CD8-positive, alpha-beta memory T cell (primary cell): ENCODE measurements at regions not wholly inside any gene's neighbourhood (a gene's known extent, or its start where the extent isn't known, plus 50 kb on each side); places are given as distances from the start of the nearest gene placed in this dataset.

ENCODE experiments used
- CTCF ChIA-PET: fragments of 350-600 bp; sonication (Branson Sonifier 250); formaldehyde crosslinking; loops from one replicate; lab custom pipeline; 2021; ENCODE audit warnings: antibody characterized with exemption; lab: Charles Lee
- POLR2A ChIA-PET: fragments of 350-600 bp; sonication (Branson Sonifier 250); formaldehyde crosslinking; loops from one replicate; lab custom pipeline; 2021; ENCODE audit warnings: antibody characterized with exemption; lab: Charles Lee
- DNase-seq, 5 donors: peaks; one replicate each; pipeline versions ENCODE4 v3.0.0 to v3.0.0-alpha.2; 2020 to 2022; ENCODE audit warnings: mixed read lengths in 1 of 5
- H3K27ac ChIP-seq: one replicate; pipeline ENCODE4 v1.7.0; 2013; ENCODE audit warnings: low read depth, mild to moderate bottlenecking, low read length, moderate library complexity
- H3K27me3 ChIP-seq: 2 replicates; pipeline ENCODE4 v1.7.0; 2013; ENCODE audit warnings: low read length, mild to moderate bottlenecking; ENCODE audit not compliant: insufficient read depth, poor library complexity, severe bottlenecking
- H3K36me3 ChIP-seq: 2 replicates; pipeline ENCODE4 v1.7.0; 2013; ENCODE audit warnings: mild to moderate bottlenecking, low read length, moderate library complexity; ENCODE audit not compliant: insufficient read depth
- H3K4me1 ChIP-seq: 2 replicates; pipeline ENCODE4 v1.7.0; 2013; ENCODE audit warnings: mild to moderate bottlenecking, low read length, moderate library complexity; ENCODE audit not compliant: insufficient read depth
- H3K4me3 ChIP-seq: 2 replicates; pipeline ENCODE4 v1.7.0; 2013; ENCODE audit warnings: mild to moderate bottlenecking, low read length
- H3K9me3 ChIP-seq: 2 replicates; pipeline ENCODE4 v1.7.0; 2013; ENCODE audit warnings: mild to moderate bottlenecking, low read length
- H3K27ac Mint-ChIP-seq, 8 donors: one replicate each; pipeline ENCODE4 v1.8.0; 2020 to 2021; ENCODE audit warnings: mixed read lengths in 8 of 8, mild to moderate bottlenecking in 6 of 8, inconsistent platforms in 3 of 8, moderate library complexity in 3 of 8
- H3K27me3 Mint-ChIP-seq, 2 donors: one replicate each; pipeline ENCODE4 v1.8.0; 2020 to 2021; ENCODE audit warnings: mixed read lengths in 2 of 2, mild to moderate bottlenecking in 1 of 2, moderate library complexity in 1 of 2
- H3K36me3 Mint-ChIP-seq, 3 donors: one replicate each; pipeline ENCODE4 v1.8.0; 2020 to 2021; ENCODE audit warnings: mixed read lengths in 3 of 3, inconsistent platforms in 1 of 3, mild to moderate bottlenecking in 1 of 3
- H3K4me1 Mint-ChIP-seq, 3 donors: one replicate each; pipeline ENCODE4 v1.8.0; 2020 to 2021; ENCODE audit warnings: mixed read lengths in 3 of 3, inconsistent platforms in 1 of 3, mild to moderate bottlenecking in 1 of 3
- H3K4me3 Mint-ChIP-seq, 7 donors: one replicate each; pipeline ENCODE4 v1.8.0; 2020 to 2021; ENCODE audit warnings: mixed read lengths in 7 of 7, mild to moderate bottlenecking in 6 of 7, moderate library complexity in 4 of 7, inconsistent platforms in 2 of 7
- H3K9me3 Mint-ChIP-seq, 5 donors: one replicate each; pipeline ENCODE4 v1.8.0; 2020 to 2022; ENCODE audit warnings: mixed read lengths in 5 of 5, mild to moderate bottlenecking in 3 of 5, moderate library complexity in 2 of 5, inconsistent platforms in 1 of 5

DNA sequence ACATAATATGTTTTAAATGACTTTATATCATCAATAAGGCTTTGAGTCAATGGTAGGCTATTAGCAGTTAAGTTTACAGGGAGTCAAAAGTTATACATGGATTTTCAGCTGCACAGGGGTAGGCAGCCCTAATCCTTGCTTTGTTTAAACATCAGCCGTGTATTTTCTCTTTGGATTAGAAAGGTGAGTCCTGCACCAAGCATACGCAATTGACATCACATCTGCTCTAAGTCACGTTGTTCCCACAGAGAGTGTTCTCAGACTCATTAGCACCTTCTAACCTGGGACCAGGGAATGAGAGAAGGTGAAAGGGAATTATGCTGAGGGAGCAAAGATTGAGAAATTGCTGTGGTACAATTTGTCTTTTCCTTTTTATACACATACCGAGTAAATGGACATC lies 148.6 kb upstream of the ZNF804B start:
- Histone ChIP-seq H3K27me3 (no peaks in the 10 kb centered on the region), H3K9me3 (no peaks in the 10 kb centered on the region), H3K4me3 (no peak overlapping the region), H3K36me3 (no peaks in the 10 kb centered on the region), H3K4me1 (no peaks in the 10 kb centered on the region), H3K27ac (no peak overlapping the region)
- Mint-ChIP-seq H3K27me3 (no peaks in the 10 kb centered on the region), H3K4me1 (no peaks in the 10 kb centered on the region), H3K9me3 (peaks cover 0 to 10% (median 0%) of the 10 kb centered on the region in 5 donors), H3K36me3 (no peaks in the 10 kb centered on the region), H3K27ac (no peak overlapping the region), H3K4me3 (no peak overlapping the region)
- ChIA-PET CTCF (no interaction called here), POLR2A (no interaction called here)
- DNase-seq: no peak

DNA sequence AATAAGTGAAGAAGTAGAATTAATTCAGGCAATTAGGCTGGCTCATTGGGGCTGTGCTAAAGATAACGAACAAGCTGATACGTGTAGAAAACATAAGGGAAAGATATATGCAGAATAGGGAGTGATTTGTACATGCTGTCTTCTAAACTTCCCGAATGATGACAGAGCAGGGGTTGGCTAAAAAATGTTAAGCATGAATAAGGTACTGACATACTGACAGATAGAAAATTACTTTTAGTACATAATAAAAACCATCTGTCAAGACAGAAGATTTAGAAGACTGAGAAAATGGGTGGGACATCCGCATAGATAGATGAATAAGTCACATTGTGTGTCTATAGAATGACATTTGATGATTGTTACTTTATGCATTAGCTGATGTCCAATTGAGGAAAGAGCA lies 158.8 kb upstream of the ZNF804B start:
- Histone ChIP-seq H3K36me3 (no peaks in the 10 kb centered on the region), H3K4me1 (no peaks in the 10 kb centered on the region), H3K9me3 (no peaks in the 10 kb centered on the region), H3K4me3 (no peak overlapping the region), H3K27ac (no peak overlapping the region), H3K27me3 (no peaks in the 10 kb centered on the region)
- Mint-ChIP-seq H3K9me3 (peaks cover 0 to 9% (median 3%) of the 10 kb centered on the region in 5 donors), H3K27ac (no peak overlapping the region), H3K27me3 (no peaks in the 10 kb centered on the region), H3K36me3 (no peaks in the 10 kb centered on the region), H3K4me3 (no peak overlapping the region), H3K4me1 (no peaks in the 10 kb centered on the region)
- CTCF ChIA-PET: no interaction called here
- POLR2A ChIA-PET: no interaction called here
- no peak for DNase-seq

DNA sequence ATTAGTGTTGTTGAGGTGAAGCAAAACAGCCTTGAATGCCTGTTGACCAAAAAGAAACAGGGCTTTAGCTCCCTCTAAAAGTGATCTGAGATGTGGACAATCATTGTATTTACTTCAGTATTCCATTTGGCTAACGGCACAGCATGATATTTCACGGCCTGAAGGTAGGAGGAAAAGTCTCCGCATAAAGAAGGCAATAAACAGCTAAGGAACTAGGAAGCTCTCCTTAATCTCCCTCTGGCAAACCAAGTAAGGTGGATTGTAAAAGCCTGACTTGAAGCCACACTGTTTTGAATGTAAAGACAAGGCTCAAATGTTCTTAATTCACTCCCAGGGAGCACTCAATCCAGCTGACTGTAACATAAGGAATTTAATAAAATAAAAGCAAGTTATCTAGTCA lies 160.0 kb upstream of the ZNF804B start:
- H3K27me3 Mint-ChIP-seq: no peaks in the 10 kb centered on the region
- no peak overlapping the region for H3K27ac Mint-ChIP-seq
- POLR2A ChIA-PET: no interaction called here
- H3K27ac ChIP-seq: no peak overlapping the region
- no peak overlapping the region for H3K4me3 ChIP-seq
- H3K4me1 ChIP-seq: no peaks in the 10 kb centered on the region
- no peaks in the 10 kb centered on the region for H3K4me1 Mint-ChIP-seq
- no peak overlapping the region for H3K4me3 Mint-ChIP-seq
- H3K9me3 ChIP-seq: no peaks in the 10 kb centered on the region
- no peaks in the 10 kb centered on the region for H3K36me3 Mint-ChIP-seq
- no peak for DNase-seq
- H3K9me3 Mint-ChIP-seq: peaks cover 0 to 9% (median 3%) of the 10 kb centered on the region in 5 donors
- CTCF ChIA-PET: no interaction called here
- H3K36me3 ChIP-seq: no peaks in the 10 kb centered on the region
- no peaks in the 10 kb centered on the region for H3K27me3 ChIP-seq

DNA sequence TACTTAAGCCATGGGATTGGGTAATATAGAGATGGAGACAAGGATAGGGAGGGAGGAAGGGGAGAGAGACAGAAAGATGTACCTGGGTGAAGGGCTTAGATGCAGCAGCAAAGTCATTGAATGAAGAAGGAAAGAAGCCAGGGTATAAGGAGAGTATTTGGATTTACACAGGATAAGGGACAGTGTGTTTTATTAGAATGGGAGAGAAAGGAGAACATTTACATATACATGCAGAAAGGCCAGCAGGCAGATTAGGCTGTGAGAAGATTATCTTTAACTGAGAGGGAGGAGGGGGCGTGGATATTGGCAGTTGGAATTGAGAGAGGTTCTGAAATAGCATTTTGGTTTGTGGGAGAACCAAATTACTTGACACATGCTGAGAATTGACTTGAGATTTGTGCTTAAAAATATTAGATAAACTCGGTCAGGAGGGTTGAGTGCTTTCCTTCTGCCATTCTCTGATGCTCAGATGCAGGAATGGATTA lies 161.5 kb upstream of the ZNF804B start:
- Mint-ChIP-seq H3K4me1 (no peaks in the 10 kb centered on the region), H3K9me3 (peaks cover 0 to 15% (median 3%) of the 10 kb centered on the region in 5 donors), H3K27ac (peak overlapping the region in 1 of 8 donors; percentile 36), H3K4me3 (no peak overlapping the region), H3K36me3 (no peaks in the 10 kb centered on the region), H3K27me3 (no peaks in the 10 kb centered on the region)
- ChIA-PET POLR2A (no interaction called here), CTCF (no interaction called here)
- Histone ChIP-seq H3K4me1 (no peaks in the 10 kb centered on the region), H3K4me3 (no peak overlapping the region), H3K9me3 (no peaks in the 10 kb centered on the region), H3K27me3 (no peaks in the 10 kb centered on the region), H3K27ac (no peak overlapping the region), H3K36me3 (no peaks in the 10 kb centered on the region)
- DNase-seq: no peak

DNA sequence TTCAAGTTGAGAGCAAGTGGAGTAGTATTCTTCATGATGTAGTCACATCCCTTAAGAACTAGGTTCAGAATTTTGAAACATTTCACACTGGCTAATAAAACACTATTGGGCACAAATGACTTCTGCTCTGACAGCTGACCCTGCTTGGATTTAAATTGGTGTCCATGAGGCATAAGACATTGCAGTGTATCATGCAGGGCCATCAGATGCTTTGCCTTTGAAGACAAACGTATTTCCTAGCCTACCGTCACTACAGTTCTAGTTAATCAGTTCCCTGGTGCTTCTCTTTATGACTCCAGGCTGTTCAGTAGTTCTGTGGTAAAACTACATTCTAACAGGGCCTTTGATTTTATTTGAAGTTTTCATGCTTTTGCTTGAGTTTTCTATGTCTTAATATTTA lies 168.5 kb upstream of the ZNF804B start:
- no peaks in the 10 kb centered on the region for H3K27me3 ChIP-seq
- ChIA-PET POLR2A (no interaction called here), CTCF (no interaction called here)
- DNase-seq: no peak
- no peaks in the 10 kb centered on the region for H3K4me1 ChIP-seq
- H3K4me1 Mint-ChIP-seq: no peaks in the 10 kb centered on the region
- no peaks in the 10 kb centered on the region for H3K27me3 Mint-ChIP-seq
- H3K27ac Mint-ChIP-seq: no peak overlapping the region
- no peaks in the 10 kb centered on the region for H3K9me3 ChIP-seq
- peaks cover 3 to 21% (median 6%) of the 10 kb centered on the region in 5 donors for H3K9me3 Mint-ChIP-seq
- no peak overlapping the region for H3K27ac ChIP-seq
- H3K36me3 Mint-ChIP-seq: no peaks in the 10 kb centered on the region
- H3K4me3 ChIP-seq: no peak overlapping the region
- H3K36me3 ChIP-seq: no peaks in the 10 kb centered on the region
- H3K4me3 Mint-ChIP-seq: no peak overlapping the region

DNA sequence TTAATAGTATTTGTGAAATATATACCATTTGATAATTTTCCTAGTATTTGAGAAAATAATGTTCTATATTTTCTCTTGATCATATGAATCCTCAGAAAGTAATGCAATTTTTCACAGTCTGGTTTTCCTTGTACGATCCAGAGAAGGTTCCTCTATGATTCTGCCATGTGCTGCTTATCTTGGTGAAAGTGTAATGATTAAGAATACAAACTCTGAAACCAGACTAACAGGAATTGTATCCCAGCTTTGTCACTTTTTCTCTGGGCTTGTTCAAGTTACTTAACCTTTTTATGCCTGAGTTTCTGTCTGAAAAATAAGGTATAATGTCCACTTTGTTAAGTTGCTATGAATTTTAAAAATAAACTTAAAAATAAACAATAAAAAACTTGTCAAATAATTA lies 169.6 kb upstream of the ZNF804B start:
- Histone ChIP-seq H3K9me3 (no peaks in the 10 kb centered on the region), H3K27ac (no peak overlapping the region), H3K36me3 (no peaks in the 10 kb centered on the region), H3K4me3 (no peak overlapping the region), H3K4me1 (no peaks in the 10 kb centered on the region), H3K27me3 (no peaks in the 10 kb centered on the region)
- Mint-ChIP-seq H3K36me3 (no peaks in the 10 kb centered on the region), H3K9me3 (peaks cover 3 to 21% (median 6%) of the 10 kb centered on the region in 5 donors), H3K27me3 (no peaks in the 10 kb centered on the region), H3K4me3 (no peak overlapping the region), H3K4me1 (no peaks in the 10 kb centered on the region), H3K27ac (no peak overlapping the region)
- ChIA-PET POLR2A (no interaction called here), CTCF (no interaction called here)
- no peak for DNase-seq

DNA sequence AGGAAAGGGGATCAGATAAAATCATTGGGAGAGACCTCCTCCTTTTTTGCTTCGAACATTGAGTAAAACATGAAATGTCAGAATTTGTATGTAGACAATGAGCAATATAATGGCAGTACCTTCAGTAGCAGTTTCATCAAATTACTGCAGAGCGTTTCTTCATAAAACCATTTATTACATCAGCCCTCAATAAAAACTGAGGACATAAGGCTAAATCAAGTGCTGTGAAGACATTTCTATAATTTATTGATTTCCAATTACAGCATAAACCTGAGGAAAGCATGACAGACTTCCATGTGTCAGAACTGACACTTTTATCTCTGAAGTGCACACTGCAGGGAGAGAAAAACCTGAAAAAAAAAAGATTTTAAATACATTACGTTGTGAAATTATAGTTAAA lies 172.6 kb upstream of the ZNF804B start:
- Histone ChIP-seq H3K27ac (no peak overlapping the region), H3K27me3 (no peaks in the 10 kb centered on the region), H3K4me1 (no peaks in the 10 kb centered on the region), H3K4me3 (no peak overlapping the region), H3K9me3 (no peaks in the 10 kb centered on the region), H3K36me3 (no peaks in the 10 kb centered on the region)
- Mint-ChIP-seq H3K27me3 (no peaks in the 10 kb centered on the region), H3K4me3 (no peak overlapping the region), H3K36me3 (no peaks in the 10 kb centered on the region), H3K9me3 (peaks cover 2 to 10% (median 3%) of the 10 kb centered on the region in 5 donors), H3K4me1 (no peaks in the 10 kb centered on the region), H3K27ac (no peak overlapping the region)
- no peak for DNase-seq
- ChIA-PET CTCF (no interaction called here), POLR2A (no interaction called here)

DNA sequence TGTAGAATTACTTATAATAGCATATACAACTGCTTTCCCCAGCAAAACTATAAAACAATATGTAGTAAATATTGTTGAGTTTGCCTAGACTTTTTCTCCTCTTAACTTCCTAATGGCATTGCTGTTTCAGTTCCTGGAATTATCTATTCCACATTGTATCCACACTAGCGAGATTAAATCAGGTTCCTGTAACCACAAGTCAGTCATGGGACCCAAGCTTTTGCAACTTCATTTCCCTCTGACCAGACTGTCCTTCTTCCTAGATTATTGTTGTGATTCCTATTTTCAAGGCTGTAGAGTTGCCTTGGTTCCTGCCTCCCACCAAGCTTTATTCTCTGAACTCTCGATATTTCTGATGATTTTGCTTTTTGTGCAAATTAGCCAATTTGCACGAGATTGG lies 173.3 kb upstream of the ZNF804B start:
- H3K4me1 Mint-ChIP-seq: no peaks in the 10 kb centered on the region
- no peaks in the 10 kb centered on the region for H3K27me3 ChIP-seq
- ChIA-PET CTCF (no interaction called here), POLR2A (no interaction called here)
- no peaks in the 10 kb centered on the region for H3K36me3 Mint-ChIP-seq
- no peak overlapping the region for H3K4me3 ChIP-seq
- no peaks in the 10 kb centered on the region for H3K27me3 Mint-ChIP-seq
- H3K9me3 ChIP-seq: no peaks in the 10 kb centered on the region
- no peak overlapping the region for H3K27ac ChIP-seq
- no peaks in the 10 kb centered on the region for H3K4me1 ChIP-seq
- H3K27ac Mint-ChIP-seq: no peak overlapping the region
- no peak overlapping the region for H3K4me3 Mint-ChIP-seq
- peaks cover 0 to 10% (median 3%) of the 10 kb centered on the region in 5 donors for H3K9me3 Mint-ChIP-seq
- DNase-seq: no peak
- H3K36me3 ChIP-seq: no peaks in the 10 kb centered on the region

DNA sequence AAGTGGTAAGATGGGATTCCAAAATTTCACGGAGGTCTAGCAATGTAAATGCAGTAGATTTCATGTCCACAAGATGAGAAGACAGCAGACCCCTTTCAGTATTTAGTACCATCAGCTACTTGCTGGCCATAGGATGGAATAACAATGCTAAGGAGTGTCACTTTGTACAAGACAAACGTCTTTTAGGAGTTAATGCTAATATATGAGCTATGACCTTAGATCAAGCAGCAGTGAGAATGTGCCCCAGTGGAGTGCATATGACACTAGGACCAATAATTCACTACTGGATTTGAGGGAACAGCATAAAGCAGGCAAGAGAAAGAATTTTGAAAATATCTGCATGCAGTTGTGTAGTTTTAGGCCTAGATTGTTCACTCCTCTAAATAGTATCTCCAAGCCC lies 182.8 kb upstream of the ZNF804B start:
- ChIA-PET POLR2A (no interaction called here), CTCF (no interaction called here)
- Histone ChIP-seq H3K27me3 (no peaks in the 10 kb centered on the region), H3K4me3 (no peak overlapping the region), H3K4me1 (no peaks in the 10 kb centered on the region), H3K36me3 (no peaks in the 10 kb centered on the region), H3K27ac (no peak overlapping the region), H3K9me3 (no peaks in the 10 kb centered on the region)
- DNase-seq: no peak
- Mint-ChIP-seq H3K4me1 (no peaks in the 10 kb centered on the region), H3K9me3 (peaks cover 0 to 2% (median 0%) of the 10 kb centered on the region in 5 donors), H3K4me3 (no peak overlapping the region), H3K27me3 (no peaks in the 10 kb centered on the region), H3K27ac (no peak overlapping the region), H3K36me3 (no peaks in the 10 kb centered on the region)
